HG02763 (cell line): ENCODE measurements at regions not wholly inside any gene's neighbourhood (a gene's known extent, or its start where the extent isn't known, plus 50 kb on each side); places are given as distances from the start of the nearest gene placed in this dataset.

Source experiments
- ATAC-seq: cut with Tn5 transposase; IDR thresholded peaks from one replicate; pipeline ENCODE4 v1.9.1; 2021; ENCODE audit warnings: mild to moderate bottlenecking, moderate library complexity; ENCODE audit not compliant: unreplicated experiment

- ATAC-seq, result no peak
Measured at GRCh38 chr7:13359656-13360055, 629.8 kb downstream of the ETV1 start.

- no peak for ATAC-seq
Measured at GRCh38 chr7:13386741-13387140, 602.7 kb downstream of the ETV1 start.

GRCh38 chr7:13407911-13408310, 581.6 kb downstream of the ETV1 start:
- no peak for ATAC-seq

GRCh38 chr7:13411151-13411550, 578.3 kb downstream of the ETV1 start:
- ATAC-seq, result no peak

GRCh38 chr7:13411636-13412035, 577.8 kb downstream of the ETV1 start:
- no peak for ATAC-seq

GRCh38 chr7:13414181-13414580, 575.3 kb downstream of the ETV1 start:
- no peak for ATAC-seq

GRCh38 chr7:13414661-13415107, 574.8 kb downstream of the ETV1 start:
- no peak for ATAC-seq

- no peak for ATAC-seq
Measured at GRCh38 chr7:13416071-13416470, 573.4 kb downstream of the ETV1 start.

- ATAC-seq, result no peak
Measured at GRCh38 chr7:13416544-13416943, 572.9 kb downstream of the ETV1 start.

- ATAC-seq, result no peak
Measured at GRCh38 chr7:13420726-13421125, 568.7 kb downstream of the ETV1 start.

GRCh38 chr7:13421776-13422175, 567.7 kb downstream of the ETV1 start:
- no peak for ATAC-seq

- ATAC-seq, result no peak
Measured at GRCh38 chr7:13433946-13434345, 555.5 kb downstream of the ETV1 start.

GRCh38 chr7:13442226-13442625, 547.2 kb downstream of the ETV1 start:
- no peak for ATAC-seq

GRCh38 chr7:13447637-13448036, 541.8 kb downstream of the ETV1 start:
- no peak for ATAC-seq

- no peak for ATAC-seq
Measured at GRCh38 chr7:13448243-13448642, 541.2 kb downstream of the ETV1 start.

- no peak for ATAC-seq
Measured at GRCh38 chr7:13449460-13449859, 540.0 kb downstream of the ETV1 start.

- no peak for ATAC-seq
Measured at GRCh38 chr7:13454916-13455592, 534.4 kb downstream of the ETV1 start.

- ATAC-seq, result no peak
Measured at GRCh38 chr7:13457790-13458189, 531.7 kb downstream of the ETV1 start.

- ATAC-seq, result no peak
Measured at GRCh38 chr7:13466874-13467547, 522.5 kb downstream of the ETV1 start.

- no peak for ATAC-seq
Measured at GRCh38 chr7:13476881-13477444, 512.5 kb downstream of the ETV1 start.

GRCh38 chr7:13489386-13489785, 500.1 kb downstream of the ETV1 start:
- no peak for ATAC-seq

- no peak for ATAC-seq
Measured at GRCh38 chr7:13496976-13497375, 492.5 kb downstream of the ETV1 start.
